GM18520 (cell line): ENCODE measurements at regions not wholly inside any gene's neighbourhood (a gene's known extent, or its start where the extent isn't known, plus 50 kb on each side); places are given as distances from the start of the nearest gene placed in this dataset.

Source experiments
- ATAC-seq: cut with Tn5 transposase; IDR thresholded peaks from one replicate; pipeline ENCODE4 v1.9.1; 2021; ENCODE audit not compliant: unreplicated experiment

DNA sequence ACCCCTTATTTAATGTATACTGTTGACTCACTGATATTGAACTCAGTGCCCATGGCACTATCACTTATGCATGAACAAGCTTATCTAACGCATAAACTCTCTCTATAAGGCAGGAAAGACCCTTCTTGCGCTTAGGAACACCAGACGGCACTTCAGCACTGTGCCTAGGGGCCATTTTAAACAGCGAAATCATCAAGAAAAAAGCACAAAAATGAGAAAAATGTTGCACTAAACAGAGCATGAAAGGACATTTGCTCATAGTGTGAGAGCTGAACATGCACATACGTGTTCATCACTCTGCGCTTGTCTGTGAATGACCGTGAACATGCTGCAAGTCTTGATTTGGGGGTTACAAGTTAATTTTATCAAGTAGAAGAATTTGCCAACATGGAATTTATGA lies 109.6 kb downstream of the WDR11 start:
- ATAC-seq = no peak

DNA sequence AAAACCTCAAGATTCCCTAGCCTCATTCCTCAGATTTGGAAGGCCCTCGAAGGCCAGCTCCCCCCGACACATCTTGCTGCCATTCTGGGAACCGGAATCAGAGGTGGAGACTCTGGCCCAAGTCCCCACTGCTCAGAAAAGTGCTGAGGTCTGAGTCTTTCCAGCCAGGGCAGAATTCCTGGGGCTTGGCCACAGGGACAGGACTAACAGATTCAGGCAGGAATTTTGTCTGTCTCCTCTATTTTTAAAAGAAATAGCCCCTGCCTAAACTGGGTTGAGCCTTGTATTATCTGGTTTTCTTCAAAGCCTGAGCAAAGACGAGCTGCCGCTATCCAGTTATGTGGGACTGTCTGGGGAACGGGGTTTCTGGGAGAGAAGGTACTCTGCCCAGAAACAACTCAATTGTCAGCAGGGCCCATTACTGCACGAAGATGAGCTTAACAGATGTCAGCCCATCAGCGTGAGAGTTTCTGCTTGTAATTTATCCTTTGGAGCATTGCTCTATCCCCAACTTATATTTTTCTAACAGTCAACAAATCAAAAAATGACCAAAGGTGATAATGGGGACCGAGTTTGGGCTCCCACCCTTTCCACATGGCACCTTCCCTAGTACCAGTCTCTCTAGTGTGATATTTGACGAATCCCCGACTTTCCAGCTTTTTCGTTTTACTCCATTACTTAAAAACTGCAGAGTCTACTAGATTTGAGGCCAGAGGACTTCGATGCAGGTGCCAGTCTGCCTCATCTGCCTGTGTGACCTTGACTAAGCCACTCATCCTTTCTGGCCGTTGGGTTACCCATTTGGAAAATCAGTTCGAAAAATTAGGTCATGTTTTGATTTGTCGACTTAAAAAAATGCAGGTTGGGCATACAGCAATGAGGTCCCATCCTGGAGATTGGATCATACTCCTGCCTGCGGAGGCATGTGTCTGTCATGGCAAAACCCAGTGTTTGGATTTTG lies 110.9 kb downstream of the WDR11 start:
- ATAC-seq = no peak

DNA sequence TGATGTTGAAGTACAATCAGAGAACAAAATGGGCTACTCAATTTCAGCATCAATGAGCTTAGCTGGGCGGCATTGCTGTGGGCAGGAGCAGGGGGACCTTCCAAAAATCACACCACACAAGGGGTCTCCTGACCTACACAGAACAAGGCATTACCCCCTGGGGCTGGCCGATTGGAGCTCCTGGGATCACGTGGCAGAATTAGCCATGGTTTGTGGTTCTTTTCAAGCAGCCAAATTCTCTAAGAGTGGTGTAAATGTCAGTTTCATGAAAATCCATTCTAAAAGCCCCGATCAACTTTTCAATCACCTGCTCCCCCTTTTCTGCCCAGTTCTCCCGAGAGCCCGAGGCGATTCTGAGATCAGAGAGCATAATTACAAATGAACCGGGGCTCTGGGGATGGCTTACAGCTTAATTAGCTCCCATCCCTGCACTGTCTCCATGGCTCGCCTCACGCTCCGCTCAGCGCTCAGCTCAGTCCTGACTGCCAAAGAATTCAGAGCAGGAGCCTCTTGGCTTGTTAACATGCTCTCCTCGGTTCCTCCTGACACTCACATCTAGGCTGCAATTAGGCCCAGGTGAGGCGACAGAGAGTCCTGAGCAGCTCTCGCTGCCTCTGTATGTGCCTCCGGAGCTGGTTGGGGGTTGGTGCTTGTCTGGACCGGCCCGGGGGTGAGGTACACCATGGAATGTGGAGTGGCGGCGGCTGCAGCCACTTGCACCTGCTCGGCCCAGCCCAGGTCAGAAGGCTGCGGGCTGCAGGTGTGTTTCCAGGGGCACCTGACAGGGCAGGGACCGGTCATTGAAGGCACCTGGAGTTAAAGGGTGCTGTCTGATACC lies 111.8 kb downstream of the WDR11 start:
- no peak for ATAC-seq

DNA sequence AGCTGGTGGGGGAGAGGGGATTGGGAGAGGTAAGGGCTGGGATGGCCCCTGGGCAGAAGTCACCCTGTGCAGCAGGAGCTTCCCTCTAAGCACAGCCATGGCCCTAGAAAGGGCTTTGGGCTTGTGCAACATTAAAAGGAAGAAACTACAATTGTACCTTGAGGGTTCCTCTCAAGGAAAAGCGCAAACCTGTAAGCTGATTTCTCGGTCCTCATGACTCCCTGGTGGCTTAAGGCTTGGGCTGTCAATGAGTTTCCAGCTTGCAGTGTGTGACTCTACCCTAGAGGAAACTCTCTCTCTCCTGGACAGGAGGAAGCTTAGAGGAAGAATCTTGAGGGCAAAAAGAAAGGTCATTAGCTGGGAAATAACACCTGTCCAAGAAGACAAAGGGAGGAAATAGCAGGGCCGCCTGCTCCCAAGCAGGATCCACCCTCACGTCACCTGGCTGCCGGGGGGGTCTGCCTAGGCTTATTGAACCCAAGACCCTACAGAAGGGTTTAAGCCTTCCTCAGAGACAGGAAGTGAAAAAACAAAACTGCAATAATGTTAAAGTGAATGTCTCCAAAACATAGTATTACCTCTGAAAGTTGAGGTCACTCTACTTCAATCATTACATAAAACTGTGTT lies 112.5 kb downstream of the WDR11 start:
- no peak for ATAC-seq

DNA sequence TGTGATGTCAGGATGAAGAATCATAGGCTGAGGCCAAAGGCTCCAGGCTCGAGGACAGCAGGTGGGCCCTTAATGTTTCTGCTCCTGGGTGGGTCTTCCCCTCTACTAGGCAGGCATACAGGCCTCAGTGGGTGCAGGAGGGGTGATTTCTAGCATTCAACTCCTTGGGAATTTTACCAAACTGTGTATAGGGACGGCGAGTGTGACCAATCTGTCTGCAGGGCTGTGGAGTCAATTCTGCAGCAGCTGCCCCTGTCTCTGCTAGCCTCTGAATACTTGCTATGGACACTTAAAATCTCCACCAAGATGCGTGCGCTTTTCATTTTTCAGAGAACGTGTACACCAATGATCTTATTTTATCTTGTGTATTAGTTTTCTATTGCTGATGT lies 115.5 kb downstream of the WDR11 start:
- no peak for ATAC-seq

DNA sequence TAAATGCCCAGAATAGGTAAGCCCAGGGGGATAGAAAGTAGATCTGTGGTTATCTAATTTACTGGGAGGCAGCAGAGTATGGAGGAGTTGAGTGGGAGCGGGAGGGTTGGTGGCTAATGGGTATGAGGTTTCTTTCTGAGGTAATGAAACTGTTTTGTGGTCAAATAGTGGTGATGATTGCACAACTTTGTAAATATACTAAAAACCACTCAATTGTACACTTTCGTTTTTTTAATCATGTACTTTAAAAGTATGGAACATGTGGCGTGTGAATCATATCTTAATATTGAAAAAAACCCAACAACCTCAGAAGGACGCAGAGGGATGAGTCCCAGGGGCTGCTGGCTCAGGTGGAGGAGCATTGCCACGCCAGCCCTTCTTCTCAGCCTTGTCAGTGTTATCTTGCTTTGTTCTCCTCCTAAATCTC lies 118.1 kb downstream of the WDR11 start:
- ATAC-seq = no peak

DNA sequence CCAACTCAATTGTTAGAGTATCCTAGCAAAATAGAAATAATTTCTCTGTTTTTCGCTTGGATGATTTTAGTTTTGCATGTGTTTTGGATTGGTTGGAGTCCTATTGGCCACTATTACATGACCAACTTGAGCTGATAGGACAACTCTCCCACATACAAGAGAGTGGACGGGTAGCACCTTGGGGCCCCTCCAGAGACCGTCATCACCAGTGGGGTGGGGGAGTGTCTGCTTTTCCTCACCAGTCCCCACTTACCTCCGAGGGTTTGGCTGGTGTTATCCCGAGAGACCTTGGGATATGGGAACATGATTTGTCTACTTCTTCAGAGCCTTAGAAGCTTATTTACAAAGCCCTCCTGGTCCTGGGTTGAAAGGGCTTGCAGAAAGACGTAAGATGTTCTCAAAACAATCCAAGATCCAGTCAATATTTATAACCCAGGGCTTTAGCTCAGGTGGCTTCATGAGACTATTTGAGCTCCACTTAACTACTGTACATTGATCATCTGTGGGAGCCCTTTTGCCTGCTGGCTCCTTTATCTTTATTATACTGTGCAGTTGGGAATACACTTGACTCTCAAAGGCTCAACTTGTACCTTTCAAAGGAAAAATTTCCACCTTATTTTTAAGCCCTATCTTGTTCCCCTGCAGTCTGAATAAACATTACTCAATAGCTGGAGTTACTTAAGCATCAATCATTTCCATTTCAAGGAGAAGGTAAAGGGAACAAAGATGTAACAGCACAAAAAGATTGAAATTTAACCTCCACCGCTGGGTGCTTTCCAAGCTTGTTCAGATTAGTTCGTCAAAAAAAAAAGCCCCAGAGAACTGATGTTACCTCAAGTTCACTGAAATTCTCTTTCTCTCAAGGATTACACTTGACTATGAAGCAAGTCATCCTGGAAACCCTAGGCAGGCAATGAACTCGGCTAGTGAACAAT lies 119.7 kb downstream of the WDR11 start:
- no peak for ATAC-seq

DNA sequence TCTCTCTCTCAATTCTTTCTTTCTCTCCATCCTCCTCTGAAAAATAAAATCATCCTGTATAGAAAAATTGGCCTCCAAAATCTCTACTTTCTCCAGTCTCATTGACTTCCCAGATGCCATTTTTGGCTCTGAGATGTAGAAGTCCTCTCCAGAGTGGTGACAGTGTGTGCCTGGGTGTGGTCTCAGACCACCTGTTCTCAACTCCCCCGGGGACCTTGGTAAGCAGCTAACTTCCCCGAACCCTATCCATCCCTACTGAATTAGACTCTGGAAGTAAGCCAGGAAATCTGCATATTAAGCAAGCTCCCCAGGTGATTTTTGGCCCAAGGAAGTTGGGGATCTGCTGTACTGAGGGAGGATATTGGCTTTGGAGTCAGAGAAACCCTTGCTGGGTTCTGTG lies 120.5 kb downstream of the WDR11 start:
- no peak for ATAC-seq

DNA sequence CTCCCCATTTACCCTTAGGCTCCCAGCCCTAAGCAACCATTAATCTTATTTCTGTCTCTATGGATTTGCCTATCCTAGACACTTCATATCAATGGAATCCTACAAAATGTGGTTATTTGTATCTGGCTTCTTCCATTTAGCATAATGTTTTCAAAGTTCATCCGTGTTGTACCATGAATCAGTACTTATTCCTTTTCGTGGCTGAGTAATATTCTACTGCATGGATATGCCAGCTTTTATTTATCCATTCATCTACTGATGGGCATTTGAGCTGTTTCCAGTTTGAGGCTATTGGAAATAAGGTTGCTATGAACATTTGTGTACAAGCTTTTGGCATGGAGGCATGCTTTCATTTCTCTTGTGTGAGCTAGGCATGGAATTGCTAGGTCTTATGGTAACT lies 121.1 kb downstream of the WDR11 start:
- no peak for ATAC-seq

DNA sequence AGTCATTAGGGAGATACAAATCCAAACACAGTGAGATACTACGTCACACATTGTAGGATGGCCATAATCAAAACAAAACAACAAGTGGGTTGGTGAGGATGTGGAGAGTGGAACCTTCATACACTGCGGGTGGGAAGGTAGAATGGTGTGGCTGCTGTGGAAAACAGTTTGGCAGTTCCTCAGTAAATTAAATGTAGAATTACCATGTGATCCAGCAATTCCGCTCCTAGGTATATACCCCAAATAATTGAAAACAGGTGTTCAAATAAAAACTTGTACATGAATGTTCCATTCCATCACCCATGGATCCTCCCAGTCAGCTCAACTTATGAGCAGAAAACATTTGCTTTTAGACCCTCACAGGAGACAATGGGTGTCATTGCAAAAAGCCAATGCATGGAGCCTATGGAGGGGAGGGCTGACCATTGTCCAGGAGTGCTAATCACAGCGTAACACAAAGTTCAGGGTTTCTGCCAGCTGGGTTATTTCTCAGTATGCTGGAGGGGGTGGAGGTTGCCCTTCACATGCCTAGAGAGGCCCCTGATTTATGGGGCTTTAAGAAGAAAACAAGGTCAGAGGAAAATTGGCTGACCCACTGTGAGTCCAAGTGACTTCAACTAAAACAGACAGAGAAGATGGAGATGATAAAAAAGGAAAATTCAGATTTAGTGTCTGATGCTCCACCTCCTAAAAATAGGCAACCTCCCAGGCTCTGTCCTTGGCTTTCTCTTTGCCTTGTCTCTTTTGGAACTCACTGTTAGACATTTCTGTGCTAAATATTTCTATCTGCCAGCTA lies 124.1 kb downstream of the WDR11 start:
- ATAC-seq = no peak

DNA sequence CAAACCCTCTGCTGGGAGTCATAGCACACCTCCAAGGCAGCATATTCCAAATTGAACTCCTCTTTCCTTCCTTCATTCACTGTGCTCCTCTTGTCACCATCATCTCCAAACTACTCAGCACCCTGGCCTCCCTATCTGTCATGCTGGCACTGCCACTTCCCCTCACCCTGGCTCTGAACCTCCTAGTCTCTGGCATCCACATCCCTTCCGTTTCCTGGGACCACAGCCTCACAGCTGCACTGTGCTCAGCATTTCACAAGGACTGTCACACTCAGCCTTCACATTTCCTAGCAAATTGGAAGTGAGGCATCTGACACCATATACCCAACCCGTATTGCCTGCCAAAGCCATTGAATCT lies 124.7 kb downstream of the WDR11 start:
- no peak for ATAC-seq

DNA sequence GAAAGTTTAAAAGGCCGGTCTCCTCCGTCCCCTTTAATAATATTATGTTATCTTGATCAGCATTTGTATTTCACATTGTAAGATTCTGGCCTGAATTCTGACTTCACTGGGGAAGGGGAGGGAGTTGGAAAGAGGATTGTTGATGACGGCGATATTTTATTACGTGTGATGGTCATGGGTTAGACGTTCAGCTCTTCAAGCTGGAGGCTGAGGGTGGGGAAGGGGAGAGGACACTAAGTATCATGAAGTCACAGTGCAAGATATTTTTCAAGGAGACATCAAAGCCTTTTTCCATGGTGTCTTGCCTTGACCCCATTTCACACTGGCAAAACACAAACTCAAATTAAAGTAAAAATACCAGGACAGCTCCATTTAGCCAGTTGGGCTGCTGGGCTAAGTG lies 126.7 kb downstream of the WDR11 start:
- ATAC-seq = no peak

DNA sequence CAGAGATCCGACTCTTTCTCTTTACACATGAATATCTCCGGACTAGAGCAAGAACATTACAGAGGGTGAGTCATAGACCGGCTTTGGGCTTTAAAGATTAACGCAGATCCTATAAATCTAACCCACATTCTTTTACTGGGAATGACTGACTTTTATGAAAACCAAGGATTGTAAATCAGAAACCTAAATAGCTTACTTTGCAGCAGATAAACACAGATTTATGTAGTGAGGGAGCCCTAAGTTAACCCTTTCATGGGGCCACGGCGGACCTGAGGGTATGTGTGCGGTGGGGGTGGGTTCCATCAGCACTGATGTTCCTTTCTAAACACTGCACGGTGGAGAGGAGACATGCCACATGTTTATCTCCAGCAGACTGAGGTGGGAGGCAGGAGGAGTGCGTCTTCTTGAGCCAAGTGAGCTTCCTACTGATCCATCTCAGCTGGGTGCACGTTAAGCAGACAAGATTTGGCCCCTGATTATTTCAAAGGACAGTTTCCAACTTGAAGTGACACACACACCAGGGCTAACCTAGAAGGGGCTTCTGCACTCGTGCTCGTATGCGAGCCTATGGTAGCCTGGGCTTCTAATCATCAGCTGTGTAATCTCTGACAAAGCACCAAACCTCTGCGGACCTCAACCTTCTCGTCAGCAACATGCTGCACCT lies 127.6 kb downstream of the WDR11 start:
- ATAC-seq = no peak

DNA sequence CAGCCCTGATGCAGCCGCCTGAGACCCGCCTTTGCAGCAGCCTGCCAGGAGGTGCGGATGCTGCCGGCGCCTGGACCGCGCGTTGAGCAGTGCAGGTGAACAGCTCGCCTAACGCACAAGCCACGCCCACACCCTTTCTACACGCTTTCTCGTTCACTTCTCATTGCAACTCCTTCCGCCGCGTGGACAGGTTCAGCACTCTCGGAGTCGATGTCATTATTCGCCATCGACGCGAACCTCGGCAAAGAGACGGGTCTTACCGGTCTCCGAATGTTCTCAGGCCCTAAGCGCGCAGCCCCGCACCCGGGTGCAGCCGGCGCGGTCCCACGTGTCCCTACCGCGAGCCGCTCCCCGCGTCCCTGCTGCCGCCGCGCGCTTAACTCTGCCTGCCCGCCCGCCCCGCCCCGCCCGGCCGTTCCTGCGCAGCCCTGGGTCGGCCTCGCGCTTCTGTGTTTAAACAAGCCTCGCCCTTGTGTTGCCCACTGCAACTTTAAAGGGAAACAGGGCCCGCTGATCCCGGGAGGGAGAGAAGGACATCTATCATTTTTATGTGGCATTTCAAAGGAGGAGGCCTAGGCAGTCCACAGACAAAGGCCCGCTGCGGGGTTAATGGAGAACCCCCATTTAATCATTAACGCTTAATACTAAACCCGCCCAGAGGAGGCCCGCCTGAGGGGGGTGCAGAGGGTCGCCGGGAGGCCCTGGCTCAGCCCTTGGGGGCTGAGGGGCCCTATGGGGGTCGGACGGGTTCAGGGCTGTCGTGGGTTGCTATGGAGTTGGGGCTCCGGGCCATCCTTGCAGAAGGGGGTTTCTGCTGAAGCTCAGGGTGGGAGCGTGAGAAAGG lies 128.5 kb downstream of the WDR11 start:
- no peak for ATAC-seq

DNA sequence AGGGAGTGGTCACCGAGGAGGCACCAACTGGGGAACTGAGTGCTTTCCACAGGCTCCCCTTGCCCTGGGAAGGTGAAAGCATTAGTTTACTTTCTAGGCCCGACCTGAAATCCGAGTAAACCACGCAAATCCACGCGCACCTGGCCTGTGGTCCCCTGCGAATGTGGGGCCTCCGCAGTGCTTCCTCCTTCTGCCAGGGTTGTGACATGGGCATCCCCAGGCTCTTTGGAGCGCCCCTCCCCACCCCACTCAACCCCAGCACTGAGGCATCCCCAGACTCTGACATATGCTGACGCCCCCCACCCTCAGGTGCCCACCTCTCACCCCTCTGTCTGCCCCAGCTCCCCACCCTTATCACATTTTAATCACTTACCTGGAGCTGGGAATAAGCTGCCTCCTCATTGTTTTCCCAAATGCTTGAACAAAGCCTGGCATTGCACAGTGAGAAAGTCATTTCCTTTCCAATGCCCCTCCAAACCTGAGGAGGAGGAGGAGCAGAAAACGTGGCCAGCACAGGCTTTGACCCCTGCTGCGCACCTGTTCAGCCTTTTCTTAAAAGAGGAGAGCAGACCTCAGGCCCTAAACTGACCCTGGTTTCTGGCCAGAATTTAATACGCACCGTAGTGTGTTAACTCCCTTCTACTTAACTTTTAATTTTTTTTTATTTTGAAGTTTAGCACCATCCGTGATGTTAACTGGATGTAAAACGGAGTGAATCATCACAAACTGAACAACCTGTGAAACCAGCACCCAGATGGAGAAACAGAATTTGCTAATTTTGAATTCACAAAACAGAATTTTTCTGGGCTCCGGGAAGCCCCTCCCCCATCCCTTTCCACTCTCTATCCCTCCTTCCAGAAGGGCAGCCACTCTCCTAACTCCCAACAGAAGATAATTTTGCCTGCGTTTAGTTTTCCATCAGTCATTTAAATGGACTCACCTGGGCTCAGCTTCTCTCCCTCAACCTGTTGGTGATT lies 129.4 kb downstream of the WDR11 start:
- ATAC-seq = no peak

DNA sequence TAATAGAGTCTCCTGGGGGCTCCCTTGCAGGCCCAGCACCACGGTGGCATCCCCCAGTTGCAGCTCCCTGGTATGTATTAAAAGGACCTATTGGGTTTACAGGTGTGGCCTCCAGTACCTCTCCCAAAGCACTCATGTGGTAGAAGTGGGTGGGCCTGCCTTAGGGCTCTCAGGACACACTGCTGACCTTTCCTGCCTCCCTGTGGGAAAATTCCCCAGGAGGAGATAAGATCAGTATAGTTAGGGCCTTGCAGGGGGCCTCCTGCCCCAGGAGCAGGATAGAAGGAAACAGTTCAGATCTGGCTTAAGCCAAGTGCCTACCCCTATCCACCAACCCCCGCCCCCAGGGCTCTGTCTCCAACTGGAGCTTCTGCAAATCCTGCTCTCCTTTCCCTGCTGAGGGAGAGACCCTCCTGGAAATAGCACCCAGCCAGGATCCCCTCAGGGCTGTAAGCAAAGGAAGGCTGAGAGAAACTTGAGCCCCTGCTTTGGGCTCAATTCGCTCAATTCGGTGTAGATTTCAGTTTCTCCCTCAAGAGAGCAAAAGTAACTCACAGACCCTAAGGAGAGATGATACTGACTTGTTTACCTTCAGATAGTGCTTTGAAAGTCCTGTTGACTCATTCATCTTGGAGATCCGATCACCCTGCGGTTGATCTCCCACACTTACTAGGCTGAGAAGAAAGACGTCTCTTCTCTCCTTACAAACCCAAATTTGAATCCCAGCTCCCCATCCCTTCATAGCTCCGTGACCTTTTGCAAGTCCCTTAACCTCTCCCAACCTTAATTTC lies 130.6 kb downstream of the WDR11 start:
- ATAC-seq = no peak
